Activated CD8-positive, alpha-beta memory T cell treated with anti-CD3 and anti-CD28 coated beads, Interleukin-2, amount 50 U/mL, for 24 hours (primary cell): ENCODE measurements at regions not wholly inside any gene's neighbourhood (a gene's known extent, or its start where the extent isn't known, plus 50 kb on each side); places are given as distances from the start of the nearest gene placed in this dataset.
"Not testable (repeated sequence)": the region's sequence is repeated elsewhere in the genome, so short reads cannot be mapped to it uniquely, and the experiment has no call there.

Experiments used
- DNase-seq: peaks from one replicate; pipeline ENCODE4 v3.0.0-alpha.2; 2020; ENCODE audit errors: extremely low read depth

DNA sequence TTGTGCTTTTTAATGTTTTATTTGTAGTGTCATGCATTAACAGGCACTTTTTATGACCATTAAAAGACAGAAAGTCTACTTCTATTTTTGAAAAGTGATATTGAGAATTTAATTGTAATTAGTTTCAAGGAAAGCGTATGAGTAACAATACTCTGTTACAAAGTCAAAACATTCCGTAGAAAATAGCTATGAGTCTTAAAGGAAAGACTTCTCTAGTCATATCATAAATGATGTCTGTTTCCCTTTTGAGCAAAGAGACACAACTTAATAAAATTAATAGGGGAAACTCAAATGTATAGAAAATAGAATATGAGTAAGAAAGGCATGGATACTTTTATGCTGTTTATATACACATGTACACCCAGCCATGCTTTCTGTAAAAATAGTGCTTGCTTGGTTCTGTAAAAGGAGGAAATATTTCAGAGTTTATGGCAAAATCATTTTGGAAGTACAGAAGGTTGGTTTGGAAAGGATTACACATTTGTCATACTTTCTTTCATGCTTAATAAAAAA is 107.8 kb upstream of the AHI1 start:
- DNase-seq, result no peak

- no peak for DNase-seq
Observed at GRCh38 chr6:135606392-135606791, 108.9 kb upstream of the AHI1 start.

DNA sequence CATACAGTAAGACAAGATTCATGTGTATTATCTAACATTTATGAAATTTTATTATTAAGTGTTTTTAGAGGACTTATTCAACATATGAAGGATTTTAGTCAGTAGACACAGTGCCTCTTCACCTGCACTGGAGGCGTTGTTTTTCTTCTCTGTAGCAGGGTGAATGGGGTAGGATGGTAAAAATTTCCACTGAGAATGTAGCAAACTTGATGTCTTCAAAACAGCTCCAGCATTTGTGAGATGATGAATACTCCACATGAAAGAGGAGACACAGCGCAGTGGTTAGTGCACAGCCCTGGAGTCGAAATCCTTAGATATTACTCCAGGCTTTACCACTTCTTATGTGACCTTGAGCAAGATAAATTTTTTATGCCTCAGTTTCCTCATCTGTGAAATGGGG is 110.5 kb upstream of the AHI1 start:
- no peak for DNase-seq

- not testable (repeated sequence) for DNase-seq
Observed at GRCh38 chr6:135610192-135610591, 112.7 kb upstream of the AHI1 start.

DNA sequence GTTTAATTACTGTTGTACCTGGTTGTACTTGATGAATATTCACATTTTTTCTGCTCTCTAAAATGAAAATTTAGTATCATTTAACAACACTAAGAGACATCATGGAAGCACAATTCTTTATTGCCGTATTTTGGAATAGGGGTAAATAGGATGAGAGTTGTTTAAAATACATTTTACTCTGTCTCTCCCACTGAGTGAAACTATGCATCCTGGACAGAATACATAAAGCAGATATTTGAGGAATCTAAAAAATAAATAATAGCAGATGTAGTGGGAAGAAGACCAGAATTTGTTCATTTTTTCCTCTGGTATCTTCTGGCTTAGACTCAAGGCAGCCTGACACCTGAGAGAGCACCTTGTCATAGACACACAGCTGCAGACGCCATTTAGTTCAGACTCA is 119.1 kb upstream of the AHI1 start:
- DNase-seq, result no peak

DNA sequence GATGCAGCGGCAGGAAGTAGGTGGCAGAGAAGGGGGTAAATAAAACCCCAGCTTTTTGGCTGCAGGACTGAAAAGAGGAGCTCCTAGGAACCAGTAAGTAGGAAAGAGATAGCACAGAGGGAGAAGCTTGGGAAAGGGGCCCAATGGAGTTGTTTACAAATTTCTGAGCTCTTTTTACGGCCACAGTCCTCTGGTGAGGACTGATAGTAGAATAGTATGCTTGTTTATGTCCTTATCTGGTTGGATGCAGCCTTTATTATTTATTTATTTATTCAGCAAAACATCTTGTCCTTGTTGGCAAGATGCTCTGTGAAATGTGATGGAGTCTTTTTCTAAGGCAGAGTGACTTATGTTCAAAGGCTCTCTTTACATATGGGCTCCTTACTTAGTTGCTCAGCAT is 119.7 kb upstream of the AHI1 start:
- no peak for DNase-seq

DNA sequence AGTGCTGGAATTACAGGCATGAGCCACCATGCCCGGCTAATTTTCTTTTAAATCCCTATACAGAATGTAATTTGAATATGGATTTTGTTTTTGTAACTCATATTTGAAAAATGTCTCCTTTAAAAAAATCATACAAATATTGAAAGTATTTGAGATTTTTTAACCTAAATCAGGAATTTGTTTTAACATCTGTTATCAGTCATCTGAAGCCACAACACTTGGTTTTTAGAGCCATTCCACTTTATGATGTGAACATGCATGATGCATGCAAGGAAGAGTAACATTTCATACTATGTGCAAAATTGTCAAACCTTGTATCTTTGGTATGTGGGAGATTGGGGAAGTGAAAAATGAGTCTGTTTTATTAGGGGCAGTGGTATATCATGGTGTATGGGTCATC is 124.5 kb upstream of the AHI1 start:
- DNase-seq, result no peak

DNA sequence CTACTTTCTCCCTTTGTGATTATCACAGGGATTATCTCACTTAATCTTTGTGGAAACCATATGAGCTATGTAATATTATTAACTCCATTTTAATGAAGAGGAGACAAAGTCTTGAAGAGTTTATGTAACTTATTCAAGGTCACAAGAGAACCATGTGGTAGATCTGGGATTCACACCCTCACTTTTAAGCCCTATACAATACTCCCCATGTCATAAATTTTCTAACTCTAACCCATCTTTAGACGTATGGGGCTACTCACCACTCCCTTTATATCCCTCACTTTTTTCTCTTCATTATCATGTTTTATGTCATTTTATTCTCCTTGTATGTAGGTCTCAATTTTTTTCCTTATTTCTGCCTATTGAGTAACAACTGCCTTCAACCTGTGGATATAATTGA is 126.4 kb upstream of the AHI1 start:
- no peak for DNase-seq

DNA sequence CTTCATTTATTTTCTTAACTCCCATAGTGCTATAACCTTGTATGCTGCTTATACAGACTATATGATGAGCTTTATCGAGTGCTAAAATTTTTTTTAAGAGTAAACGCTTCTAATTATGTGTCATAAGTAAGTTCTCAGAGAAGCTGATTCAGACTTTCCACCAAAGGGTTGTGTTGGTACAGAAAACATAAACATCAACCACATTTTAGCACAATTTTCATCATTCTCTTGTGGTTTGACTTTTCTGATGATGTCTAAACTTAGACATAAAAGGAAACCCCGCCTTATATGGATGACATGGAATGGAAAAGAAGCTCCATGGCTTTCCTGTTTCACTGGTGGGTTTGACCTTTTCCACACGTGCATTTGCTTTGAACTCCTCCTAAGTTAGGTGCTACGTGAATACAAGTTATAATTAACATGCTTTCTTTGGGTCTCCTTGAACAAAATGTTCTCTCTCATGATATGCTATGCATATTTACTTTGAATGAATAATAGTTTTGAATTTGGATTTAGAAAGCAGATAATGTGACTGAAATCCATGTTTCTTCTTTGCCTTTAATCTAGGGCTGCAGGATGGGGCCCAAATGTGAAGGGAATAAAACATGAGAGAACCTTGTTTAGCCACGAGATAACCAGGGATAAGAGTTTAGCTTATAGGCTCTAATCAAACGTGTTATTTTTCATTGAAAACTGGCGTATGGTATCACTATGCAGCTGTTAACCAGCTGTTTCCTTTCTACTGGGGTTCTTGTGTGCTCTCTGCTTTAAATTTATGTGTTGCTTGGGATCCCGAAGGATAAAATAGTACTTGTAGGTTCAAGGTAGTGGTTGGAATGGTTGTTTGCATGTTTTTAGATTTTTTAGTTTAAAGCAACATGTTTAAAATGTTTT is 127.1 kb upstream of the AHI1 start:
- no peak for DNase-seq

DNA sequence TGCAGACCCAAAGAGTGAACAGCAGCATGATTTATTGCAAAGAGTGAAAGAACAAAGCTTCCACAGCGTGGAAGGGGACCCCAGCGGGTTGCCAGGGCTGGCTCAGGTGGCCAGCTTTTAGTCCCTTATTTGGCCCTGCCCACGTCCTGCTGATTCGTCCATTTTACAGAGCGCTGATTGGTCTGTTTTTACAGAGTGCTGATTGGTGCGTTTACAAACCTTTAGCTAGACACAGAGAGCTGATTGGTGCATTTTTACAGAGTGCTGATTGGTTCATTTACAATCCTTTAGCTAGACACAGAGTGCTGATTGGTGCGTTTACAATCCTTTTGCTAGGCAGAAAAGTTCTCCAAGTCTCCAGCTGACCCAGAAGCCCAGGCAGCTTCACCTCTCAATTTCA is 128.5 kb upstream of the AHI1 start:
- not testable (repeated sequence) for DNase-seq

DNA sequence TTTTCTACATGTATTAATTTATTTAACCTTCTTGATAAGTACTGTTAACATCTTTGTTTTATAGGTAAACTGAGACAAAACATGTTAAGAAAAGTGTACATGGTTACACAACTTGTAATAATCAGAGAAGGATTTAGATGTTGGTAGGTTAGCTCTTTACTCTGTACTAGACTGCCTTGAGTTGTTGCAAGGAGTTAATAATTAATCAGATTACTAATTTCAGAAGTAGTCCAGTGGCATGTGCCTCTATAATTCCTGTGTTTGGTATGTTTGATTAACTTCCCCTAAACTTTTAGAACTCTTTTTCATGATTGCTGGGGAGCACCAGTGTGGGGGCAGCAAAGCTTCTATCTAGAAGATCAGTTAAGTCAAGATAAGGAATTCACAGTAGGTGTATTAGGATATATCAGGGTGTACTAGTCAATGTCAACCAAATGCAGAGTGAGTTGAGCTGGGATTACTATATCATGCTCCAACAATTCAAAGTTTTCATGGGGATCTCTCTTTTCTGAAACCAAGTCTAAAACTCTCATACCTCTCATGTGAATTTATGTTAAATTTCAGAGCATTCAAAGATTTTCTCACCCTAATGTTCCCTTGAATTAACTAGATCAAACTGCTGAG is 129.7 kb upstream of the AHI1 start:
- DNase-seq, result no peak

- no peak for DNase-seq
Observed at GRCh38 chr6:135630789-135631376, 133.3 kb upstream of the AHI1 start.

DNA sequence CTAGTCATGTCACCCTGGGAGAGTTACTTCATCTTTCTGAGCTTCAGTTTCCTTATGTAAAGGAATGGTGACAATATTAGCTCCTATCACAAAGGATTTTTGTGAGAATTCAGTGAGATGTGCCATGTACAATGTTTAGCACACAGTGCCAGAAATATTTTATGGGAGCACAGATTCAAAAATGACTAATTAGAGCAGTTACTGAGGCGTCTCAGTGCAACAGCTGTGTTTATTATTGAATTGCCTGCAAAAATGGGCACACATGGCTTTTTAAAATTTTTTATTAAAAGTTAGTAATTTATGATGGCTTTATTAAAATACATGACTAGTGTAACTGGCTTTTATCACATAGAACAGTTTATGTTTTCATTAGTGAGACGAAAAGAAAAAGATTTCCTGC is 134.3 kb upstream of the AHI1 start:
- no peak for DNase-seq

- no peak for DNase-seq
Observed at GRCh38 chr6:135633573-135633972, 136.0 kb upstream of the AHI1 start.

DNA sequence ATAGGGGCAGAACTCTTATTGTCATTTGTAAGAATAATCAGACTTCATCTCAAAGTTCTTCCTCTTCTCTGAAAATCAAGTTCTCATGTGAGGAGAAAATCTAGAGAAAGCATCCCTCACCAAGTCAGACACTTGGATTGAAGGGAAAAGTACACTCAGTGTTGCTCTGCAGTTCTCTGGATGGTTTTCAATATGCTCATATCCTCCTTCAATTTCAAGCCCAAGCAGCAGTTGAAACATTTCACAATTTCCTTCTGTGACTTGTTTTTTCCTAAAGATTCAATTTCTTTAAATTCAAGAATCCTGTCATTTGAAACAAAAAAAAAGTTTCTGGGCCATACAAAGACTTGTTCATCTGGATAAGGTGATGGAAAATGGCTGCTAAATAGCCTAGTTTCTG is 140.2 kb upstream of the AHI1 start:
- DNase-seq, result no peak

DNA sequence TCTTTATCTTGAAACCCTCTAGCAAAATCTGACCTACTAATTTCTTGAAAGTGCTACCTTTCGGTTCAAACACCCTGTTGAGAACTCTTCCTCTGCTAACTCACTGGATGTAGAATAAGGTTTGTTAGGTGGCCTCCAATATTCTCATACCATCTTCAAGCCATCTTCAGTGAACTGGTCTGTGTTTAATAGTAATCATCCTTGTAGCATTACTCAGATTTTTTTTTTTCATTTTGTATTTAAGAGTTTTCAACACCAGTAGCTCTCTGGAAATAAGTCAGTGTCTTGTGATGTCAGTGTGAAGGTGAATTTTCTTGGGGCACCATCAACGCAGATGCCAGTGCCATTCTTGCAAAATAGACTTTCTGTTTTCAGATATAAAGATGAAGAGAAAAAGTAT is 140.6 kb upstream of the AHI1 start:
- no peak for DNase-seq

GRCh38 chr6:135640048-135640447 is 142.5 kb upstream of the AHI1 start:
- no peak for DNase-seq

DNA sequence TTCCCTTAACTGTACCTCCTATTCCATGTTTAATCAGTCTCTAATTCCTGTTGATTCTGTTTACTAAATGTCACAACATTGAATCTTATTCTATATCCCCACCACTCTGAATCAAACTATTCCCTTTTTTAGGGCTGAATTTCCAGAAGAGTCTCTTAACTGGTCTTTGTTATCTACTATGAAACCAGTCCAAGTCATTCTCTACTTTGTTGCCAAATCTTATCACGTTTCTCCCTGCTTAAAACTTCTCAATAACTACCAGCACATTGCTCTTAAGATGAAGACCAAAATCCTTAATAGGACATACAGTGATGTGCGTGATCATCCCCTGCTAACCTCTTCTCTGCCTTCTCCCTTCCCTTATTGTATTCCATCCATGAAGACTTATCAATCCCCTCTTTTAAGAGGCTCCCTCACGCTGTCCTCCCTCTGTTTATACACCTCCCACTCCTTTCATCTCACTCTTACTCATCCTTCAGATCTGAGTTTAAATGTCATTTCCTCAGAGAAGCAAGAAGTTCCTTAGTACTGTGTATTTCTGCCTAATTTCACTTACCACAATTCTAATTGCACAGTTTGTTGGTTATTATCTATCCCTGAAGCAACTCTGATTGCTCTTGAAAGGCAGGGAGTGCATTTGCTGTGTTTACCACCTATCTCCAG is 143.0 kb upstream of the AHI1 start:
- DNase-seq, result no peak

- no peak for DNase-seq
Observed at GRCh38 chr6:135642912-135643311, 145.4 kb upstream of the AHI1 start.

GRCh38 chr6:135644394-135644793 is 146.9 kb upstream of the AHI1 start:
- DNase-seq, result no peak

DNA sequence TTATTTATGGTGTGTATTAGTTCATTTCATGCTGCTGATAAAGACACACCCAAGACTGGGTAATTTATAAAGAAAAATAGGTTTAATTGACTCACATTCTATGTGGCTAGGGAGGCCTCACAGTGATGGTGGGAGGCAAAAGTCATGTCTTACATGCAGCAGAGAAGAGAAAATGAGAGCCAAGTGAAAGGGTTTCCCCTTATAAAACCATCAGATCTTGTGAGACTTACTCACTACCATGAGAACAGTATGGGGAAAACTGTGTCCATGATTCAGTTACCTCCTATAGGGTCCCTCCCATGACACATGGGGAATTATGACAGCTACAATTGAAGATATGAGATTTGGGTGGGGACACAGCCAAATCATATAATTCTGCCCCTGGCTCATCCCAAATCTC is 150.0 kb upstream of the AHI1 start:
- peak; percentile 15 for DNase-seq
